GM12878 (cell line): ENCODE measurements at regions not wholly inside any gene's neighbourhood (a gene's known extent, or its start where the extent isn't known, plus 50 kb on each side); places are given as distances from the start of the nearest gene placed in this dataset.

ENCODE experiments used
- ATAC-seq: fragments of 200-7000 bp; cut with Tn5 transposase; 3 replicates; pipeline ENCODE4 v1.9.1; 2020; ENCODE audit warnings: mild to moderate bottlenecking, moderate library complexity
- BruUV-seq: library from RNA; stranded (reverse); fragments of 400-500 nt; replicated peaks from 2 replicates; lab custom pipeline; 2021; lab: Mats Ljungman, UMichigan
- CTCF ChIA-PET: fragments of 300-600 bp; sonication (Branson Sonifier 250); formaldehyde crosslinking; extraction: SDS; loops from one replicate; lab custom pipeline; 2021; ENCODE audit warnings: inconsistent platforms; lab: Yijun Ruan, JAX
- POLR2A ChIA-PET: fragments of 350-600 bp; formaldehyde crosslinking; extraction: SDS; loops from one replicate; lab custom pipeline; 2021; ENCODE audit warnings: inconsistent platforms; lab: Charles Lee
- RAD21 ChIA-PET: fragments of 300-600 bp; sonication (Branson Sonifier 250); formaldehyde crosslinking; loops from one replicate; lab custom pipeline; 2023; ENCODE audit warnings: antibody characterized with exemption; ENCODE audit not compliant: unreplicated experiment; lab: Charles Lee
- SMC1A ChIA-PET: fragments of 300-600 bp; sonication (Branson Sonifier 250); formaldehyde crosslinking; loops from one replicate; lab custom pipeline; 2023; ENCODE audit not compliant: unreplicated experiment, uncharacterized antibody; lab: Charles Lee
- DNase-seq: peaks from one replicate; pipeline ENCODE4 v3.0.0-alpha.2; 2011; ENCODE audit warnings: low read depth, low spot score
- FAIRE-seq: peaks from 3 replicates; lab custom pipeline; 2011; peaks lifted over from hg19 to GRCh38; lab: Jason Lieb, UNC
- H2AFZ ChIP-seq: 2 replicates; pipeline ENCODE4 v1.6.0; 2011; ENCODE audit warnings: low read depth, low read length, control low read depth; ENCODE audit not compliant: control insufficient read depth
- H3K27ac ChIP-seq: 2 replicates; pipeline ENCODE4 v1.5.1; 2011; ENCODE audit warnings: control low read depth; ENCODE audit not compliant: control insufficient read depth, insufficient read depth
- H3K27me3 ChIP-seq, 2 experiments: replicated peaks in 1 of 2; 2 replicates each; pipeline versions ENCODE4 v1.6.0 to v1.6.1; 2011; ENCODE audit warnings: low read length in 1 of 2; ENCODE audit not compliant: control insufficient read depth in 2 of 2, insufficient read depth in 2 of 2
- H3K36me3 ChIP-seq, 2 experiments: 2 replicates each; pipeline ENCODE4 v1.5.1; 2011; ENCODE audit warnings: low read length in 1 of 2; ENCODE audit not compliant: control insufficient read depth in 2 of 2, insufficient read depth in 2 of 2
- H3K4me1 ChIP-seq: 2 replicates; pipeline ENCODE4 v1.6.1; 2011; ENCODE audit warnings: mild to moderate bottlenecking, low read length, moderate library complexity, mixed read lengths; ENCODE audit not compliant: control insufficient read depth, insufficient read depth
- H3K4me2 ChIP-seq: 2 replicates; pipeline ENCODE4 v1.6.0; 2011; ENCODE audit warnings: control low read depth; ENCODE audit not compliant: control insufficient read depth, insufficient read depth
- H3K4me3 ChIP-seq: fragments of 200-600 bp; sonication (generic); 2 replicates; pipeline ENCODE4 v1.5.1; 2016
- H3K79me2 ChIP-seq: 2 replicates; pipeline ENCODE4 v1.6.0; 2011; ENCODE audit warnings: low read length; ENCODE audit not compliant: control insufficient read depth, insufficient read depth
- H3K9ac ChIP-seq: 2 replicates; pipeline ENCODE4 v1.8.0; 2011; ENCODE audit warnings: low read length, control low read depth, mixed read lengths; ENCODE audit not compliant: control insufficient read depth, insufficient read depth
- H3K9me3 ChIP-seq: replicated peaks from 3 replicates; pipeline ENCODE4 v1.5.1; 2011; ENCODE audit warnings: mild to moderate bottlenecking, low read length; ENCODE audit not compliant: control insufficient read depth, insufficient read depth
- H4K20me1 ChIP-seq: 2 replicates; pipeline ENCODE4 v1.6.0; 2011; ENCODE audit not compliant: control insufficient read depth, insufficient read depth
- ATF7 ChIP-seq: fragments of 450-650 bp; IDR thresholded peaks from 2 replicates; pipeline ENCODE4 v1.6.1; 2016; ENCODE audit warnings: low read depth, mild to moderate bottlenecking
- BRCA1 ChIP-seq: IDR thresholded peaks from 2 replicates; pipeline ENCODE4 v1.6.1; 2011; ENCODE audit warnings: low read depth, low read length, improper control_type of control experiment
- CBX5 ChIP-seq: sonication (generic); IDR thresholded peaks from 2 replicates; pipeline ENCODE4 v1.6.1; 2016; ENCODE audit warnings: low read depth, moderate library complexity, mild to moderate bottlenecking, inconsistent platforms
- CEBPB ChIP-seq, 2 experiments: fragments of 150-350 bp in 1 of 2; IDR thresholded peaks; 2 replicates each; pipeline ENCODE4 v1.6.1; 2012 to 2014; ENCODE audit warnings: low read depth in 2 of 2, low read length in 2 of 2, borderline replicate concordance in 1 of 2, inconsistent platforms in 1 of 2
- HCFC1 ChIP-seq: fragments of 150-350 bp; IDR thresholded peaks from 2 replicates; pipeline ENCODE4 v1.6.1; 2014; ENCODE audit warnings: low read length
- HDAC2 ChIP-seq: fragments of 200-600 bp; sonication (generic); IDR thresholded peaks from 2 replicates; pipeline ENCODE4 v1.6.1; 2017
- KDM1A ChIP-seq: fragments of 200-600 bp; sonication (generic); IDR thresholded peaks from 2 replicates; pipeline ENCODE4 v1.6.1; 2016; ENCODE audit warnings: borderline replicate concordance
- KLF5 ChIP-seq: fragments of 450-650 bp; IDR thresholded peaks from 2 replicates; pipeline ENCODE4 v1.6.1; 2014; ENCODE audit warnings: mild to moderate bottlenecking; ENCODE audit not compliant: partially characterized antibody
- MYB ChIP-seq: fragments of 150-350 bp; IDR thresholded peaks from 2 replicates; pipeline ENCODE4 v1.6.1; 2014; ENCODE audit warnings: mild to moderate bottlenecking, low read depth, low read length, borderline replicate concordance
- MYC ChIP-seq: IDR thresholded peaks from 2 replicates; pipeline ENCODE4 v1.6.1; 2011; ENCODE audit warnings: mild to moderate bottlenecking, low read length, moderate library complexity, inconsistent platforms; ENCODE audit not compliant: insufficient read depth, insufficient replicate concordance, insufficient read length, severe bottlenecking
- NR2F1 ChIP-seq: fragments of 450-650 bp; conservative IDR thresholded peaks from 2 replicates; pipeline ENCODE4 v1.6.1; 2017; ENCODE audit warnings: mild to moderate bottlenecking
- SMC3 ChIP-seq: IDR thresholded peaks from 2 replicates; pipeline ENCODE4 v1.6.1; 2011; ENCODE audit warnings: low read length, improper control_type of control experiment, borderline replicate concordance
- ZSCAN29 ChIP-seq: fragments of 450-650 bp; IDR thresholded peaks from 2 replicates; pipeline ENCODE4 v1.6.1; 2017; ENCODE audit warnings: mild to moderate bottlenecking, moderate library complexity
- ZZZ3 ChIP-seq: IDR thresholded peaks from 2 replicates; pipeline ENCODE4 v1.6.1; 2011; ENCODE audit warnings: low read depth; ENCODE audit not compliant: control insufficient read depth, insufficient read length
- WGBS: methylation state at CpG from one replicate; pipeline ENCODE4 v1.1.6; 2016; ENCODE audit warnings: low lambda C conversion rate; ENCODE audit not compliant: insufficient replicate concordance, insufficient coverage; ENCODE audit errors: missing lambda C conversion rate; 5-methylcytosine and 5-hydroxymethylcytosine counted together
- in situ Hi-C: fragments of 300-500 bp; cut with MboI; formaldehyde crosslinking; loops from 9 replicates; pipeline ENCODE4 v1.14.3; 2018; ENCODE audit warnings: mixed read lengths
- intact Hi-C: fragments of 100-400 bp; cut with micrococcal nuclease; formaldehyde crosslinking; loops from one replicate; pipeline ENCODE4 v1.14.2; 2022; ENCODE audit not compliant: unreplicated experiment
- TF ChIP-seq, protein P1 (sequence below): fragments of 450-650 bp; formaldehyde crosslinking; IDR thresholded peaks from 2 replicates; pipeline ENCODE4 v1.5.0; 2022; ENCODE audit warnings: mild to moderate bottlenecking, missing genetic modification characterization

DNA sequence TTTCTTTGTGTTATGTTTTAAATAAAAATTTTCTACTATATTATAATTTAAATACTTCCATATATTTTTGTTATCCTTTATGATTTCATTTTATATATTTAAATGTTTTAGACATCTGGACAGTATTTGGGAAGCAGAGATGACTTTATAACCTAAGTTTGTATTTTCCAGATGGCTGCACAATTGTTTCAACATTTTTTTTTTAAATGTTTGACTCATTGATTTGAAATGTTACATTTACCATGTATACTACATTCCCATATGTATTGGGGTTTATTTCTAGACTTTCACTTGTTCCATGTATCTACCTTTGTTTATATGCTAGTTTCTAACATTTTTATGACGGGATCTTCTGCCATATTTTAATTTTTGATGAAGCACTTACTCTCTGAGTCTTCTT lies 766.5 kb downstream of the METTL15 start (continued):
- TF ChIP-seq, protein P1, sequence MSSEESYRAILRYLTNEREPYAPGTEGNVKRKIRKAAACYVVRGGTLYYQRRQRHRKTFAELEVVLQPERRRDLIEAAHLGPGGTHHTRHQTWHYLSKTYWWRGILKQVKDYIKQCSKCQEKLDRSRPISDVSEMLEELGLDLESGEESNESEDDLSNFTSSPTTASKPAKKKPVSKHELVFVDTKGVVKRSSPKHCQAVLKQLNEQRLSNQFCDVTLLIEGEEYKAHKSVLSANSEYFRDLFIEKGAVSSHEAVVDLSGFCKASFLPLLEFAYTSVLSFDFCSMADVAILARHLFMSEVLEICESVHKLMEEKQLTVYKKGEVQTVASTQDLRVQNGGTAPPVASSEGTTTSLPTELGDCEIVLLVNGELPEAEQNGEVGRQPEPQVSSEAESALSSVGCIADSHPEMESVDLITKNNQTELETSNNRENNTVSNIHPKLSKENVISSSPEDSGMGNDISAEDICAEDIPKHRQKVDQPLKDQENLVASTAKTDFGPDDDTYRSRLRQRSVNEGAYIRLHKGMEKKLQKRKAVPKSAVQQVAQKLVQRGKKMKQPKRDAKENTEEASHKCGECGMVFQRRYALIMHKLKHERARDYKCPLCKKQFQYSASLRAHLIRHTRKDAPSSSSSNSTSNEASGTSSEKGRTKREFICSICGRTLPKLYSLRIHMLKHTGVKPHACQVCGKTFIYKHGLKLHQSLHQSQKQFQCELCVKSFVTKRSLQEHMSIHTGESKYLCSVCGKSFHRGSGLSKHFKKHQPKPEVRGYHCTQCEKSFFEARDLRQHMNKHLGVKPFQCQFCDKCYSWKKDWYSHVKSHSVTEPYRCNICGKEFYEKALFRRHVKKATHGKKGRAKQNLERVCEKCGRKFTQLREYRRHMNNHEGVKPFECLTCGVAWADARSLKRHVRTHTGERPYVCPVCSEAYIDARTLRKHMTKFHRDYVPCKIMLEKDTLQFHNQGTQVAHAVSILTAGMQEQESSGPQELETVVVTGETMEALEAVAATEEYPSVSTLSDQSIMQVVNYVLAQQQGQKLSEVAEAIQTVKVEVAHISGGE (CRISPR knock-in tag): no peak
- TF ChIP-seq HDAC2 (no peak), ZZZ3 (no peak), KLF5 (no peak), HCFC1 (no peak)

DNA sequence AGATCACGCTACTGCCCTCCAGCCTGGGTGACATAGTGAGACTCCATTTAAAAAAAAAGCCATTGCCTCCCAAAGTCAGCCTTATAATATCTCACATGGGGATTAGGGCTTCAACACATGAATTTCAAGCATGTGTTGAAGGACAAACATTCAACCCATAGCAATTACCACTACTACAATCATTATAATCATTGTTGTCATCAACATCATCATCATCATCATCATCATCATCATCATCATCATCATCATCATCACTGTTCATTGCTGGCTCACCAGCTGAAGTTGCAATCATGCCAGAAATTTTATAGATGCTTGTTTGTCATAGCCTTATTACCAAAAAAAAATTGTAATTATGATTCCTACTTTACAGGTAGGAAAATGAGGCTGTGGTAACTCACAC lies 762.9 kb downstream of the METTL15 start:
- intact Hi-C loops: no loop called here
- no peaks in the 10 kb centered on the region for H3K36me3 ChIP-seq
- TF ChIP-seq MYC (no peak), KDM1A (no peak), MYB (no peak), NR2F1 (no peak), ZSCAN29 (no peak), BRCA1 (no peak), ATF7 (no peak), SMC3 (no peak), CEBPB (IDR thresholded peaks at IDR 0.05; ENCODE audit: borderline replicate concordance in 1 of 2, low read depth in 2 of 2, low read length in 2 of 2) (no peak), CBX5 (no peak)
- TF ChIP-seq, protein P1 (CRISPR knock-in tag): no peak
- FAIRE-seq: no peak
- no peak for DNase-seq
- POLR2A ChIA-PET: no interaction called here
- in situ Hi-C loops: no loop called here
- CTCF ChIA-PET: no interaction called here
- RAD21 ChIA-PET: no interaction called here
- WGBS: 64% methylated on average over 1 of the region's 1 CpG
- no peaks in the 10 kb centered on the region for H3K27me3 ChIP-seq
- no peak overlapping the region for H3K4me3 ChIP-seq
- ATAC-seq: no peak
- no peaks in the 10 kb centered on the region for H4K20me1 ChIP-seq
- H3K9ac ChIP-seq: no peak overlapping the region
- H3K4me2 ChIP-seq: no peak overlapping the region
- no TSS peak for BruUV-seq
- SMC1A ChIA-PET: no interaction called here
- no peak overlapping the region for H2AFZ ChIP-seq
- H3K27ac ChIP-seq: no peak overlapping the region
- no peaks in the 10 kb centered on the region for H3K79me2 ChIP-seq
- H3K4me1 ChIP-seq: no peaks in the 10 kb centered on the region
- H3K9me3 ChIP-seq: no peaks in the 10 kb centered on the region
